Astrocyte of the spinal cord (primary cell): ENCODE measurements at regions not wholly inside any gene's neighbourhood (a gene's known extent, or its start where the extent isn't known, plus 50 kb on each side); places are given as distances from the start of the nearest gene placed in this dataset.

Experiments
- DNase-seq: peaks from one replicate; pipeline ENCODE4 v3.0.0; 2011; ENCODE audit warnings: low read depth, low spot score
- H3K4me3 ChIP-seq: 2 replicates; pipeline ENCODE4 v1.5.1; 2011; ENCODE audit warnings: low read depth, mild to moderate bottlenecking, low read length, moderate library complexity
- in situ Hi-C: cut with HindIII; loops from 2 replicates; pipeline ENCODE4 v1.10.0; 2017; ENCODE audit warnings: low sequenced_read_pairs
- TF ChIP-seq, protein P1 (sequence below): IDR thresholded peaks from 2 replicates; pipeline ENCODE4 v1.5.1; 2012; ENCODE audit warnings: low read depth, mild to moderate bottlenecking, low read length, inconsistent platforms

DNA sequence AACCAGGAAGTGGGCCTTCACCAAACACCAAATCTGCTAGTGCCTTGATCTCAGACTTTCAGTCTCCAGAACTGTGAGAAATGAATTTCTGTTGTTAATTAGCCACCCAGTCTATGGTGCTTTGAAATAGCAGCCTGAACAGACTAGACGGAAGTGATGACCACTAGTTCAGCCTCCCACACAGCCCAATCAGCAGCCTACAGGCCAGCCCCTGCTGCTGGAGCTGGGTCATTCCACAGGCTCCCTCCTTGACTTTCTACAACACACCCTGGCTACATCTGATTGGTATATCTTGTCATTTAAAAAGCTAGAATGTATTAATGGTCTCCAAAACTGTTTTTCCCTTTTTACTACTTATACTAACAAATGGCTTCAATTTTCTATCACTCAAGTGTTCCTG lies 277.2 kb upstream of the TAC1 start:
- no peak for DNase-seq
- in situ Hi-C loops, result no loop called here
- TF ChIP-seq, protein P1, sequence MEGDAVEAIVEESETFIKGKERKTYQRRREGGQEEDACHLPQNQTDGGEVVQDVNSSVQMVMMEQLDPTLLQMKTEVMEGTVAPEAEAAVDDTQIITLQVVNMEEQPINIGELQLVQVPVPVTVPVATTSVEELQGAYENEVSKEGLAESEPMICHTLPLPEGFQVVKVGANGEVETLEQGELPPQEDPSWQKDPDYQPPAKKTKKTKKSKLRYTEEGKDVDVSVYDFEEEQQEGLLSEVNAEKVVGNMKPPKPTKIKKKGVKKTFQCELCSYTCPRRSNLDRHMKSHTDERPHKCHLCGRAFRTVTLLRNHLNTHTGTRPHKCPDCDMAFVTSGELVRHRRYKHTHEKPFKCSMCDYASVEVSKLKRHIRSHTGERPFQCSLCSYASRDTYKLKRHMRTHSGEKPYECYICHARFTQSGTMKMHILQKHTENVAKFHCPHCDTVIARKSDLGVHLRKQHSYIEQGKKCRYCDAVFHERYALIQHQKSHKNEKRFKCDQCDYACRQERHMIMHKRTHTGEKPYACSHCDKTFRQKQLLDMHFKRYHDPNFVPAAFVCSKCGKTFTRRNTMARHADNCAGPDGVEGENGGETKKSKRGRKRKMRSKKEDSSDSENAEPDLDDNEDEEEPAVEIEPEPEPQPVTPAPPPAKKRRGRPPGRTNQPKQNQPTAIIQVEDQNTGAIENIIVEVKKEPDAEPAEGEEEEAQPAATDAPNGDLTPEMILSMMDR, result no peak

DNA sequence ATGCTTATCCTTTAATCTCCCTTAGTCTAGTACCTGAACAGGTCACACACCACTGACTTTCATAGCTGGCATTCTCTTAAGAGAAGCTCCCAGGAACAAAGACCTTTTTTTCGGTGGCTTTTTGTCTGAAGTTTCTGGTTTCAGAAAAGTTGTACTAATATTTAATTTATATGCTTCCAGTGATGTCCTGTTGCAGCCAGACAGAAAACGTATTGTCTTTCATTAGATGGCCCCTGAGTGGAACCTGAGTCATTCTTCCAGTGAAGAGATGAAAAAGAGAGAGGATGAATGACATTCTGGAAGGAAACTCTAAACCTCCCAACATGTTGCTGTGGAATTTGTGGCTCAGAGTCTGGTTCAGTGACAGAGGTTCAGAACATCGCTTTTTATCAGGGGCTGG lies 274.8 kb upstream of the TAC1 start:
- DNase-seq, result no peak
- H3K4me3 ChIP-seq, result no peak overlapping the region
- in situ Hi-C loops, result no loop called here
- TF ChIP-seq, protein P1, result no peak

More for the DNA sequence above, 277.2 kb upstream of the TAC1 start:
- no peak overlapping the region for H3K4me3 ChIP-seq

DNA sequence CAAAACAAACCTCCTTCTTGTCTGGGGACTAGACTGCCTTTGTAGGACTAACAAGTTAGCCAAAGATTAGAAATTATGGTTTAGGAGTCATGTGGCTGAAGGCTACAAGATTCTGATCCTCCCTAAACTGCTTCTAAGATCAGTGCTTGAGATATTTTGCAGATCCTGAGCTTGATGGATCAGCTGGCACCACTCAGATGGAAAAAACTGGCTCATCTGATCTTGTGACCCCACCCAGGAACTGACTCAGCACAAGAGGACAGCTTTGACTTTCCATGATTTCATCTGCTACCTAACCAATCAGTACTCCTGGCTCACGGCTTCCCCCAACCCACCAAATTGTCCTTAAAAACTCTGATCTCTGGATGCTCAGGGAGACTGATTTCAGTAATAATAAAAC lies 271.5 kb upstream of the TAC1 start:
- TF ChIP-seq, protein P1, result no peak

DNA sequence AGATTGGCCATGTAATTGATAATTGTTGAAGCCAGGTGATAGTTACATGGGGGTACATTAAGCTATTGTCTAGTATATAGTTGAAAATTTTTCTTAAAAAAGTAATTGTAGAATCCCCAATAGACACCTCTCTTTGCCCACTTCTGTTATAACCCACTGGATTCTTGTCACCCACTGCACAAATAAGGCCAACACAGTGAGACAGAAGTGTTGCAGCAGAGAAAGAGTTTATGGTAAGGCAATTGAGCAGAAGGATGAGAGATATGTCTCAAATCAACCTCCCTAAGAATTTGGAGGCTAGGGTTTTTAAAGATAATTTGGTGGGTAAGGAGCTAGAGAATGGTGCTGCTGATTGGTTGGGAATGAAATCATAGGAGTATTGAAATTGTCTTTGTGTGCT lies 270.3 kb upstream of the TAC1 start:
- TF ChIP-seq, protein P1, result no peak
- in situ Hi-C loops, result no loop called here
- H3K4me3 ChIP-seq, result no peak overlapping the region
- no peak for DNase-seq

More for the DNA sequence above, 271.5 kb upstream of the TAC1 start:
- in situ Hi-C loops, result no loop called here
- H3K4me3 ChIP-seq, result no peak overlapping the region
- no peak for DNase-seq

DNA sequence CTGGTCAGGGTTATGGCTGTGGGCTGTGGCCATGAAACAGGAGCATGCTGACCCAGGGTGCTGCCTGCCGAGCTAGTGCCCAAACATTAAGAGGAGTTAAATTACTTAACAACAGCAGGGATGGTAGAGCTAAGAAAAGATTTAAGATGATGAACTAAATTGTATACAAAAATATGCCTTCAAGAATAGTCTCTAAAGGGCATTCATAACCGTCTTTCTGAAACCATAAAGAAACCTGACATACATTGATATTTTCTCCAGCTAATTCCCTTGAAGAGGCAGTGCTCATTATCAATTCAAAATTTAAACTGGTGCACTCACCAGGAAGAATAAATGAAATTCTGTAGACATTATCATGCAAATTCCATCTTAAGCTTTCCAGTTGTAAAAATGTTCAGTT lies 265.8 kb upstream of the TAC1 start:
- TF ChIP-seq, protein P1, result no peak
- in situ Hi-C loops, result no loop called here
- no peak overlapping the region for H3K4me3 ChIP-seq
- no peak for DNase-seq

DNA sequence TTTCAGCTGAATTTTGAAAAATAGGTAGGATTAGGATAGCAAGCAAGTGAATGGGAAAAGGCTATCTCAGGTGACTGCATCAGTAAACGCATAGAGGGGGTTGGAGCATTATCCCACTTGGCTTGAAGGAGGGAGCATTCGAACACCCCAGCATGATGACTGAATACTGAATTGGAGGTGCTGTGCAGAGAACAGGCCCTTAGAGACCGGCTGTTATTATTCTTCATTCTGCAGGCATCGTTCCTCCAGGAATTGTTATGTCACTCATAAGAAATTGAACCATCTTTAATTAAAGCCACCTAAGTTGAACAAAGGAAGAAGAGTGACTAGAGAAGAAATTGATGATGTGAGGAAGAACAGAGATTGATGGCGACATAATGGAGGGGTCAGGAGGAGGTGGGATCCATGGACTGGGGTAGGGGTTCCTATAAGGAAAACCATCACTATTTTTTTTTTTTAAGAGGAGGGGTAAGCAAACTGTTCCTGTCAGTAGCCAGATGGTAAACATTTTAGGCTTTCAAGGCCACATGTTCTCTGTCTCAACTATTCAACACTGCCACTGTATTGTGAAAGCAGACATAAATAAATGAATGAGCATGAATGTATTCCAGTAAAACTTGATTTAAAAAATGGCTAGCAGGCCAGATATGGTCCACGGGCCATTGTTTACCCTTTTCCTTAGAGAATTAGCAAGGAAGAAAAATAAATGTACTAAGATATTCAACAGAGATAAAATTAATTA lies 264.7 kb upstream of the TAC1 start:
- no peak for DNase-seq
- no peak overlapping the region for H3K4me3 ChIP-seq
- TF ChIP-seq, protein P1, result no peak
- in situ Hi-C loops, result no loop called here
